GM12878 (cell line): ENCODE measurements at regions not wholly inside any gene's neighbourhood (a gene's known extent, or its start where the extent isn't known, plus 50 kb on each side); places are given as distances from the start of the nearest gene placed in this dataset.

Experiments used
- ATAC-seq: fragments of 200-7000 bp; cut with Tn5 transposase; 3 replicates; pipeline ENCODE4 v1.9.1; 2020; ENCODE audit warnings: mild to moderate bottlenecking, moderate library complexity
- BruUV-seq: library from RNA; stranded (reverse); fragments of 400-500 nt; replicated peaks from 2 replicates; lab custom pipeline; 2021; lab: Mats Ljungman, UMichigan
- CTCF ChIA-PET: fragments of 300-600 bp; sonication (Branson Sonifier 250); formaldehyde crosslinking; extraction: SDS; loops from one replicate; lab custom pipeline; 2021; ENCODE audit warnings: inconsistent platforms; lab: Yijun Ruan, JAX
- POLR2A ChIA-PET: fragments of 350-600 bp; formaldehyde crosslinking; extraction: SDS; loops from one replicate; lab custom pipeline; 2021; ENCODE audit warnings: inconsistent platforms; lab: Charles Lee
- RAD21 ChIA-PET: fragments of 300-600 bp; sonication (Branson Sonifier 250); formaldehyde crosslinking; loops from one replicate; lab custom pipeline; 2023; ENCODE audit warnings: antibody characterized with exemption; ENCODE audit not compliant: unreplicated experiment; lab: Charles Lee
- SMC1A ChIA-PET: fragments of 300-600 bp; sonication (Branson Sonifier 250); formaldehyde crosslinking; loops from one replicate; lab custom pipeline; 2023; ENCODE audit not compliant: unreplicated experiment, uncharacterized antibody; lab: Charles Lee
- DNase-seq: peaks from one replicate; pipeline ENCODE4 v3.0.0-alpha.2; 2011; ENCODE audit warnings: low read depth, low spot score
- FAIRE-seq: peaks from 3 replicates; lab custom pipeline; 2011; peaks lifted over from hg19 to GRCh38; lab: Jason Lieb, UNC
- H2AFZ ChIP-seq: 2 replicates; pipeline ENCODE4 v1.6.0; 2011; ENCODE audit warnings: low read depth, low read length, control low read depth; ENCODE audit not compliant: control insufficient read depth
- H3K27ac ChIP-seq: 2 replicates; pipeline ENCODE4 v1.5.1; 2011; ENCODE audit warnings: control low read depth; ENCODE audit not compliant: control insufficient read depth, insufficient read depth
- H3K27me3 ChIP-seq, 2 experiments: replicated peaks in 1 of 2; 2 replicates each; pipeline versions ENCODE4 v1.6.0 to v1.6.1; 2011; ENCODE audit warnings: low read length in 1 of 2; ENCODE audit not compliant: control insufficient read depth in 2 of 2, insufficient read depth in 2 of 2
- H3K36me3 ChIP-seq, 2 experiments: 2 replicates each; pipeline ENCODE4 v1.5.1; 2011; ENCODE audit warnings: low read length in 1 of 2; ENCODE audit not compliant: control insufficient read depth in 2 of 2, insufficient read depth in 2 of 2
- H3K4me1 ChIP-seq: 2 replicates; pipeline ENCODE4 v1.6.1; 2011; ENCODE audit warnings: mild to moderate bottlenecking, low read length, moderate library complexity, mixed read lengths; ENCODE audit not compliant: control insufficient read depth, insufficient read depth
- H3K4me2 ChIP-seq: 2 replicates; pipeline ENCODE4 v1.6.0; 2011; ENCODE audit warnings: control low read depth; ENCODE audit not compliant: control insufficient read depth, insufficient read depth
- H3K4me3 ChIP-seq: fragments of 200-600 bp; sonication (generic); 2 replicates; pipeline ENCODE4 v1.5.1; 2016
- H3K79me2 ChIP-seq: 2 replicates; pipeline ENCODE4 v1.6.0; 2011; ENCODE audit warnings: low read length; ENCODE audit not compliant: control insufficient read depth, insufficient read depth
- H3K9ac ChIP-seq: 2 replicates; pipeline ENCODE4 v1.8.0; 2011; ENCODE audit warnings: low read length, control low read depth, mixed read lengths; ENCODE audit not compliant: control insufficient read depth, insufficient read depth
- H3K9me3 ChIP-seq: replicated peaks from 3 replicates; pipeline ENCODE4 v1.5.1; 2011; ENCODE audit warnings: mild to moderate bottlenecking, low read length; ENCODE audit not compliant: control insufficient read depth, insufficient read depth
- H4K20me1 ChIP-seq: 2 replicates; pipeline ENCODE4 v1.6.0; 2011; ENCODE audit not compliant: control insufficient read depth, insufficient read depth
- ASH2L ChIP-seq: fragments of 300-600, 200-600 bp; sonication (generic); IDR thresholded peaks from 2 replicates; pipeline ENCODE4 v1.6.1; 2017; ENCODE audit warnings: low read depth, mild to moderate bottlenecking, borderline replicate concordance
- E2F8 ChIP-seq: fragments of 450-650 bp; IDR thresholded peaks from 2 replicates; pipeline ENCODE4 v1.6.1; 2018; ENCODE audit warnings: mild to moderate bottlenecking, low read depth, moderate library complexity; ENCODE audit not compliant: partially characterized antibody
- EGR1 ChIP-seq, 2 experiments: IDR thresholded peaks; 1 replicate in 1 of 2; 2 replicates in 1 of 2; pipeline ENCODE4 v1.6.1; 2011 to 2012; ENCODE audit warnings: low read depth in 2 of 2, low read length in 2 of 2, borderline replicate concordance in 1 of 2, mild to moderate bottlenecking in 1 of 2, moderate library complexity in 1 of 2
- ESRRA ChIP-seq: IDR thresholded peaks from 2 replicates; pipeline ENCODE4 v1.6.1; 2012; ENCODE audit warnings: mild to moderate bottlenecking, low read length, improper control_type of control experiment
- MEF2B ChIP-seq: fragments of 450-650 bp; IDR thresholded peaks from 2 replicates; pipeline ENCODE4 v1.6.1; 2018; ENCODE audit warnings: mild to moderate bottlenecking, moderate library complexity; ENCODE audit not compliant: partially characterized antibody, poor library complexity, severe bottlenecking
- NR2C2 ChIP-seq: IDR thresholded peaks from 2 replicates; pipeline ENCODE4 v1.6.1; 2011; ENCODE audit warnings: borderline replicate concordance, low read depth; ENCODE audit not compliant: control insufficient read depth, insufficient read length
- PML ChIP-seq: IDR thresholded peaks from 2 replicates; pipeline ENCODE4 v1.6.1; 2012; ENCODE audit warnings: low read length, inconsistent platforms
- RFX5 ChIP-seq: IDR thresholded peaks from 2 replicates; pipeline ENCODE4 v1.6.1; 2011; ENCODE audit warnings: low read depth, low read length, improper control_type of control experiment
- TCF12 ChIP-seq: IDR thresholded peaks from 2 replicates; pipeline ENCODE4 v1.6.1; 2011; ENCODE audit warnings: low read depth, mild to moderate bottlenecking, low read length
- WRNIP1 ChIP-seq: IDR thresholded peaks from 2 replicates; pipeline ENCODE4 v1.6.1; 2011; ENCODE audit warnings: low read depth, low read length, improper control_type of control experiment, borderline replicate concordance
- ZBED1 ChIP-seq: IDR thresholded peaks from 2 replicates; pipeline ENCODE4 v1.6.1; 2016; ENCODE audit warnings: borderline replicate concordance
- ZBTB11 ChIP-seq: fragments of 450-650 bp; formaldehyde crosslinking; IDR thresholded peaks from 2 replicates; pipeline ENCODE4 v1.5.0; 2022; ENCODE audit warnings: mild to moderate bottlenecking, missing genetic modification characterization
- WGBS: methylation state at CpG from one replicate; pipeline ENCODE4 v1.1.6; 2016; ENCODE audit warnings: low lambda C conversion rate; ENCODE audit not compliant: insufficient replicate concordance, insufficient coverage; ENCODE audit errors: missing lambda C conversion rate; 5-methylcytosine and 5-hydroxymethylcytosine counted together
- in situ Hi-C: fragments of 300-500 bp; cut with MboI; formaldehyde crosslinking; loops from 9 replicates; pipeline ENCODE4 v1.14.3; 2018; ENCODE audit warnings: mixed read lengths
- intact Hi-C: fragments of 100-400 bp; cut with micrococcal nuclease; formaldehyde crosslinking; loops from one replicate; pipeline ENCODE4 v1.14.2; 2022; ENCODE audit not compliant: unreplicated experiment

DNA sequence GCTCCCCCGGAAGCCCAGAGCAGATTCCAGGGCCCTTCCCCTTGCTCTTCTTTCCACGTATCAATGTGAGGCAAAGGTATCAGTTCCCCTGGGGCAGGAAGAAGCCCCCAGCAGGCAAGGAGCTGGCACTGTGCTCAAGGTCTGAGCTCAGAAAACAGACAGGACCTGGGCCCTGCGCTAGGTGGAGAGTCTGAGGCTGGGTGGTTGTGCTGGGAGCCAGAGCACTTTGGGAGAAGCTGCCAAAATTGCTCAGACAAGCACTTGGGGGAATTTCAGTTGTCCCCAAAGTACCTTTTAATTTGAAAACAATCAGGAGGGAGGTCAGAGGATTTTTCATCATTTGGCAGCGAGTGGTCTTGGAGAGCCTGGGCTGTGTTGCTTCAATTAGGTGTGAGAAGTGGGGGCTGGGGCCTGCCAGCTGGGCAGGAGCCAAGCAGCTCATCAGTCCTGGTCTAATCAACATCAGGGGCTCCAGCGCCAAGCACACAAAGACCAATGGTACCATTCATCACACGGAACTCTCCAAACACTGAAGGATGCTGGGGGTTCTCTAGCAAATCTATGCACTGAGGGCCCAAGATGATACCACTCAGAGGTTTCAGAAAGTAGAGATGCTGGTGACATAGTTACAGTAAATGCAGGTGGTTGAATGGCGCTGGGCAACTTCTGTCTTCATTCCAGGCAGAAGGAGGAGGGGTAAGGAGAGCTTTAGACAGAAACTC, 176.5 kb downstream of the SNX18 start:
- no TSS peak for BruUV-seq
- ATAC-seq = no peak
- TF ChIP-seq MEF2B (no peak), ZBTB11 (CRISPR knock-in tag) (no peak), PML (no peak), ZBED1 (no peak), WRNIP1 (no peak), NR2C2 (no peak), EGR1 (IDR thresholded peaks at IDR 0.05; ENCODE audit: borderline replicate concordance in 1 of 2, low read depth in 2 of 2, low read length in 2 of 2) (no peak), TCF12 (no peak), E2F8 (no peak), ASH2L (no peak), RFX5 (no peak), ESRRA (no peak)
- no peaks in the 10 kb centered on the region for H4K20me1 ChIP-seq
- H3K4me2 ChIP-seq = no peak overlapping the region
- no peaks in the 10 kb centered on the region for H3K36me3 ChIP-seq
- in situ Hi-C loops = no loop called here
- CTCF ChIA-PET = interaction anchor here (0.5 to 0.6 kb wide), 2 partner anchors 74 to 150 kb away, joined by 3 read pairs; no protein-coding TSS in a partner anchor
- FAIRE-seq = no peak
- intact Hi-C loops = no loop called here
- RAD21 ChIA-PET = no interaction called here
- H3K4me3 ChIP-seq = no peak overlapping the region
- no peak overlapping the region for H3K9ac ChIP-seq
- 33% methylated on average over 7 of the region's 7 CpGs for WGBS
- DNase-seq = no peak
- H3K27ac ChIP-seq = no peak overlapping the region
- H2AFZ ChIP-seq = no peak overlapping the region
- H3K27me3 ChIP-seq = peaks cover 0 to 3% of the 10 kb centered on the region in 2 experiments; a peak in 1 of 4 replicates
- H3K4me1 ChIP-seq = peaks cover 13% of the 10 kb centered on the region
- SMC1A ChIA-PET = no interaction called here
- POLR2A ChIA-PET = no interaction called here
- H3K79me2 ChIP-seq = no peaks in the 10 kb centered on the region
- no peaks in the 10 kb centered on the region; the same call in 2 of the 3 replicates for H3K9me3 ChIP-seq
